ENCODE measurements at regions not wholly inside any gene's neighbourhood (a gene's known extent, or its start where the extent isn't known, plus 50 kb on each side); places are given as distances from the start of the nearest gene placed in this dataset.

GRCh38 chr1:101697072-101697471 lies 299.7 kb downstream of the OLFM3 start:
- Histone ChIP-seq H3K4me3 (ENCODE audit: low read depth, low read length) (no peak overlapping the region), H3K36me3 (replicated peaks) (no peaks in the 10 kb centered on the region), H3K27ac (no peak overlapping the region), H3K27me3 (replicated peaks) (no peaks in the 10 kb centered on the region)
- TF ChIP-seq CTCF (IDR thresholded peaks at IDR 0.05; ENCODE audit: low read depth, low read length, missing control alignments): no peak
- no peak for DNase-seq
- in situ Hi-C loops (cut with HindIII; ENCODE audit: low pct_ligation_motif_present, low sequenced_read_pairs): no loop called here

GRCh38 chr1:101698681-101699080 lies 298.0 kb downstream of the OLFM3 start:
- in situ Hi-C loops (cut with HindIII; ENCODE audit: low pct_ligation_motif_present, low sequenced_read_pairs): no loop called here
- H3K4me3 ChIP-seq (ENCODE audit: low read depth, low read length): no peak overlapping the region
- no peaks in the 10 kb centered on the region for H3K27me3 ChIP-seq (replicated peaks)
- no peak for TF ChIP-seq CTCF (IDR thresholded peaks at IDR 0.05; ENCODE audit: low read depth, low read length, missing control alignments)
- DNase-seq: no peak
- H3K27ac ChIP-seq: no peak overlapping the region
- H3K36me3 ChIP-seq (replicated peaks): no peaks in the 10 kb centered on the region

- in situ Hi-C loops (cut with HindIII; ENCODE audit: low pct_ligation_motif_present, low sequenced_read_pairs): no loop called here
- no peak overlapping the region for H3K4me3 ChIP-seq (ENCODE audit: low read depth, low read length)
- TF ChIP-seq CTCF (IDR thresholded peaks at IDR 0.05; ENCODE audit: low read depth, low read length, missing control alignments): no peak
Observed at GRCh38 chr1:101704895-101705294, 291.8 kb downstream of the OLFM3 start.

GRCh38 chr1:101706366-101706765 lies 290.4 kb downstream of the OLFM3 start:
- no peak for TF ChIP-seq CTCF (IDR thresholded peaks at IDR 0.05; ENCODE audit: low read depth, low read length, missing control alignments)

More at GRCh38 chr1:101704895-101705294, 291.8 kb downstream of the OLFM3 start:
- no peaks in the 10 kb centered on the region for H3K36me3 ChIP-seq (replicated peaks)
- no peaks in the 10 kb centered on the region for H3K27me3 ChIP-seq (replicated peaks)
- no peak overlapping the region for H3K27ac ChIP-seq
- DNase-seq: no peak

GRCh38 chr1:101709721-101710120 lies 287.0 kb downstream of the OLFM3 start:
- no peak for DNase-seq
- Histone ChIP-seq H3K36me3 (replicated peaks) (no peaks in the 10 kb centered on the region), H3K27me3 (replicated peaks) (no peaks in the 10 kb centered on the region), H3K27ac (no peak overlapping the region), H3K4me3 (ENCODE audit: low read depth, low read length) (no peak overlapping the region)
- in situ Hi-C loops (cut with HindIII; ENCODE audit: low pct_ligation_motif_present, low sequenced_read_pairs): no loop called here
- no peak for TF ChIP-seq CTCF (IDR thresholded peaks at IDR 0.05; ENCODE audit: low read depth, low read length, missing control alignments)

More at GRCh38 chr1:101706366-101706765, 290.4 kb downstream of the OLFM3 start:
- H3K27ac ChIP-seq: no peak overlapping the region
- no peaks in the 10 kb centered on the region for H3K27me3 ChIP-seq (replicated peaks)
- H3K4me3 ChIP-seq (ENCODE audit: low read depth, low read length): no peak overlapping the region
- in situ Hi-C loops (cut with HindIII; ENCODE audit: low pct_ligation_motif_present, low sequenced_read_pairs): no loop called here
- H3K36me3 ChIP-seq (replicated peaks): no peaks in the 10 kb centered on the region
- no peak for DNase-seq

- no peak overlapping the region for H3K27ac ChIP-seq
- no peaks in the 10 kb centered on the region for H3K27me3 ChIP-seq (replicated peaks)
- no peak for DNase-seq
- no peak overlapping the region for H3K4me3 ChIP-seq (ENCODE audit: low read depth, low read length)
- in situ Hi-C loops (cut with HindIII; ENCODE audit: low pct_ligation_motif_present, low sequenced_read_pairs): no loop called here
- no peaks in the 10 kb centered on the region for H3K36me3 ChIP-seq (replicated peaks)
- TF ChIP-seq CTCF (IDR thresholded peaks at IDR 0.05; ENCODE audit: low read depth, low read length, missing control alignments): no peak
Observed at GRCh38 chr1:101713760-101714159, 283.0 kb downstream of the OLFM3 start.
